ENCODE measurements at regions not wholly inside any gene's neighbourhood (a gene's known extent, or its start where the extent isn't known, plus 50 kb on each side); places are given as distances from the start of the nearest gene placed in this dataset.
"Not testable (repeated sequence)": the region's sequence is repeated elsewhere in the genome, so short reads cannot be mapped to it uniquely, and the experiment has no call there.

- DNase-seq, result no peak
Measured at GRCh38 chr5:120155873-120156272, 308.2 kb upstream of the PRR16 start.

GRCh38 chr5:120158211-120158610 is 305.9 kb upstream of the PRR16 start:
- DNase-seq, result no peak

GRCh38 chr5:120159155-120159554 is 304.9 kb upstream of the PRR16 start:
- no peak for DNase-seq

GRCh38 chr5:120160124-120160895 is 303.8 kb upstream of the PRR16 start:
- no peak for DNase-seq

- no peak for DNase-seq
Measured at GRCh38 chr5:120162321-120162720, 301.8 kb upstream of the PRR16 start.

- no peak for DNase-seq
Measured at GRCh38 chr5:120164037-120164436, 300.1 kb upstream of the PRR16 start.

- DNase-seq, result no peak
Measured at GRCh38 chr5:120164986-120165385, 299.1 kb upstream of the PRR16 start.

- no peak for DNase-seq
Measured at GRCh38 chr5:120173125-120173524, 291.0 kb upstream of the PRR16 start.

- no peak for DNase-seq
Measured at GRCh38 chr5:120174089-120174488, 290.0 kb upstream of the PRR16 start.

- not testable (repeated sequence) for DNase-seq
Measured at GRCh38 chr5:120181238-120181637, 282.9 kb upstream of the PRR16 start.

- not testable (repeated sequence) for DNase-seq
Measured at GRCh38 chr5:120194650-120195049, 269.4 kb upstream of the PRR16 start.

- DNase-seq, result no peak
Measured at GRCh38 chr5:120199559-120199958, 264.5 kb upstream of the PRR16 start.

GRCh38 chr5:120207129-120207528 is 257.0 kb upstream of the PRR16 start:
- DNase-seq, result no peak

- DNase-seq, result no peak
Measured at GRCh38 chr5:120217001-120217400, 247.1 kb upstream of the PRR16 start.

- no peak for DNase-seq
Measured at GRCh38 chr5:120219988-120220387, 244.1 kb upstream of the PRR16 start.

- DNase-seq, result no peak
Measured at GRCh38 chr5:120225524-120225923, 238.6 kb upstream of the PRR16 start.

GRCh38 chr5:120228262-120229031 is 235.7 kb upstream of the PRR16 start:
- DNase-seq, result no peak

GRCh38 chr5:120229036-120229435 is 235.1 kb upstream of the PRR16 start:
- DNase-seq, result no peak

GRCh38 chr5:120231563-120231962 is 232.5 kb upstream of the PRR16 start:
- DNase-seq, result no peak

GRCh38 chr5:120236360-120236759 is 227.7 kb upstream of the PRR16 start:
- no peak for DNase-seq

GRCh38 chr5:120239086-120239485 is 225.0 kb upstream of the PRR16 start:
- DNase-seq, result no peak

GRCh38 chr5:120240706-120241105 is 223.4 kb upstream of the PRR16 start:
- no peak for DNase-seq

- DNase-seq, result no peak
Measured at GRCh38 chr5:120241400-120241799, 222.7 kb upstream of the PRR16 start.

- no peak for DNase-seq
Measured at GRCh38 chr5:120251898-120252297, 212.2 kb upstream of the PRR16 start.

Measured in stimulated activated CD4-positive, alpha-beta T cell treated with anti-CD3 and anti-CD28 coated beads, Interleukin-15, amount 100 ng/mL, for 24 hours (primary cell).